ENCODE measurements at regions not wholly inside any gene's neighbourhood (a gene's known extent, or its start where the extent isn't known, plus 50 kb on each side); places are given as distances from the start of the nearest gene placed in this dataset.

- DNase-seq, result no peak
Observed at GRCh38 chr4:125828346-125828745, 513.6 kb downstream of the FAT4 start.

GRCh38 chr4:125832161-125832560, 517.4 kb downstream of the FAT4 start:
- no peak for DNase-seq

GRCh38 chr4:125836597-125837195, 521.9 kb downstream of the FAT4 start:
- no peak for DNase-seq

DNA sequence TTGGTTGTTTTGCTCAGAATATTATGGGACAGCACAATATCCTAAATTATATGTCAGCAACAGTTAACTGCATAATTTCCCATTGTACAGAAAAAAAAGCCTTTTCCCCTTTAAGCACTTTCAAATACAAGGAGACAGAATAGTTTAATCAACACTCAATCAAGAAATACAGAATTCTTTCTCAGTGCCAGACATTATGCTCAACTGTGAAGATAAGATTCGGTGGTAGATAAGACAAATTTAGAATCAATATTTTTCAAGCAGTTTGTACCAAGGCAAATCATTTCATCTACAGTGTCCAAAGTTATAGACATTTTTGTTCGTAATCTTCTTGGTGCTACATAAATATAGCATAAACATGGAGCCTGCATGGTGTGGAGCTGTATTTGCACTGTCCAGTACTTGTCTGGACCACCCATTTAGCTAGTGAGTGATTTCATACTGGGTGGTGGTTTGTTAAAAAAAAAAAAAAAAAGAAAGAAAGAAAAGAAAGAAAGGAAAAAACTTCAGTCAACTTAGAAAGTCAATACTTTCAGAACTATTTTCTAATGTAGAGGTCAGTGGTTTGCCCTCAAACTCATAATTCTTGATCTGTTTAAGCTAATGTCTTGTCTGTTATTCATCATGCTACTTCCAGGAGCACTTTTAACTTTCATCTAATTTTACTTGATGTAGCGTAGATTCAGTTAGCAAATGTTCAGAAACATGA, 522.9 kb downstream of the FAT4 start:
- DNase-seq, result no peak

GRCh38 chr4:125838202-125838601, 523.4 kb downstream of the FAT4 start:
- DNase-seq, result no peak

GRCh38 chr4:125838924-125839323, 524.2 kb downstream of the FAT4 start:
- DNase-seq, result no peak

DNA sequence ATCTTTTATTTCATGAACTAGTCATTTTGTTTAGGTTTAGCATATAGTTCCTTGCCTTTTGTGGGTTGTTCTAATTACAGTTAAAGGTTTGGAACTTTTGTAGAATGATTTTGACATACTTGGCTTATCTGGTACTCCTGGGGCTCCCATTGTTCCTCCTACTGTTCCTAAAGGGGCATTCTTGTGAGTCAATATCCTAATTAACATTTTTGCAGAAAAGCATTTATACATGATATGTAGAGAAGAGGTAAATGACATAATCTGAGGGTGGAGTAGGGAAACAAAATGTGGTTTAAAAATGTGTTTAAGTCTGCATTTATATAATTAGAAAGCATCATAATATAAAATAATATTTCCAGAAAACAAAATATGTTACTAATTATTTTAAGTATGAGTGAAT, 529.2 kb downstream of the FAT4 start:
- DNase-seq, result no peak

DNA sequence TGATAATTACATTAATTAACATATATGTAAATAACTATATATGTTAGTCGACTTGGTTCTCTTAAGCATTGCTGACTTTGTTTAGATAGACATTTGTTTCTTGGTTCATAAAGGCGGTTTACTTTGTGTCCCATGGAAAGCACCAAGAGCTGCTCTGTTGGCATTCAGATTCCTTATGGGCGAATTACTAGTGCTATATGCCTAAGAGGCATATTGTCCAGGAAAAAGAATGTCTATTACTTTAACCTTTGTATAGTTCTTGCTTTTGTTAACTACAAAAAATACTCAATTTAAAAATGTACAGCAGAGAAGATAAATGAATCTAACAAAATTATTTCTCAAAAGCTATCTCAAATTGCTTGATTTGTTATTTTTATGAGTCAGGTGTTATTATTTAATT, 532.8 kb downstream of the FAT4 start:
- no peak for DNase-seq

- DNase-seq, result no peak
Observed at GRCh38 chr4:125849869-125850268, 535.1 kb downstream of the FAT4 start.

DNA sequence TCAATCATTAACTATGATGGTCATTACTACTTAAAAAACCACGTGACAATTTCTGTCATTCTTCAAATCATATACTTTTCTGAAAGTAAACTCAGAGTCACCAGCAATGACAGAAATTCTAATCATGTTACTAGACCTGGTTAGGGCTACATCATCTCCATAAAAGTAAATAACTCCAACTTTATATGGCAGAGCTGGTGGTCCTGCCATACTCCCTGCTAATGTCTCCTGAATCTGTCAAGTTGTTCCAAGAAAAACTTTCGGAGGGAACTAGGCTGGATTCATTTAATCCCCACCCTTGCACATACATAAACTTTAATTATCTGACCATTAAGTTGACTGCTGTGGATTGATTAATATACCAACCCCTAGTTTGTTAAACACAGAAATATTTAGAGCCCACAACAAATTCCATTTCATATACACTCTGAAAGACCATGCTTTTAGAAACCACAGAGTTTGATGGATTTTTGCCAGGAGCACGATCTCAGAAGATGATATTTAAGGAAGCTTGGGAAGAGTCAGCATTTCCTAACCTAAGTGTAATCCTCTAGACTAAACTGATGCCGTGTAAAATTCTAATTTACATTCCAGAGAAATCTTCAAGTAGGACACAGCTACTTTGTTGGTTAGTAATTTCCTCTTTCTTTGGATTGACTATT, 577.0 kb downstream of the FAT4 start:
- no peak for DNase-seq

GRCh38 chr4:125904802-125905201, 590.0 kb downstream of the FAT4 start:
- no peak for DNase-seq

DNA sequence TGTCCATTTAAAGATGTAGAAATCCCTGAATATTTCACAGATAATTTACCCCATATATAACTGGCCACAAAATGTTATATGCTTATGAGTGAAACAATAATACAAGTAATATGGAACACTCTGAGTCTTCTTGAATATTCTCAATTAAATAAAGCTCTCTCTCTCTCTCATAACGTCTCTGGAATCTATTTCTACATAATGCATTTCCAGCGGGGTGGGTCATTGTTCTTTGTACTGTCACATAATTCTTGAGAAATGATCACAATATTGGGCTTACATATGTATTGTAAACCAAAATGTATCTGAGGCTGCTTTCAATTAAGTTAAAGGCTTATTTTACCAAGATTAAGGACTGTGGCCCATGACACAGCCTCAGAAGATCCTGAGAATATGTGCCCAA, 596.3 kb downstream of the FAT4 start:
- DNase-seq, result no peak

DNA sequence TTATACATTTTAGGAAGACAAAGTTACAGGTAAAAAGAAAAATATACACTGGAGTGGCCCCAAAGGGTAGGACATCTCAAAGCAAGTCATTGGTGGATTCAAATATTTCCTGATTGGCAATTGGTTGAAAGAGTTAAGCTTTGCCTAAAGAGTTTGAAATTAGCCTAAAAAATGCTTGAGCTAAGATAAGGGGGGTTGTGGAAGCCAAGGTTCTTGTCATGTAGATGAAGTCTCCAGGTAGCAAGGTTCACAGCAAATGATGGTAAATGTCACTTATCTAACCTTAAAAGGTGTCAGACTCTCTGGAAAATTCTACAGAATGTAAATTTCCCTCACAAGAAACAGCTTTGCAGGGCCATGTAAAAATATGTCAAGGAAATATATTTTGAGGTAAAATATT, 596.7 kb downstream of the FAT4 start:
- no peak for DNase-seq

DNA sequence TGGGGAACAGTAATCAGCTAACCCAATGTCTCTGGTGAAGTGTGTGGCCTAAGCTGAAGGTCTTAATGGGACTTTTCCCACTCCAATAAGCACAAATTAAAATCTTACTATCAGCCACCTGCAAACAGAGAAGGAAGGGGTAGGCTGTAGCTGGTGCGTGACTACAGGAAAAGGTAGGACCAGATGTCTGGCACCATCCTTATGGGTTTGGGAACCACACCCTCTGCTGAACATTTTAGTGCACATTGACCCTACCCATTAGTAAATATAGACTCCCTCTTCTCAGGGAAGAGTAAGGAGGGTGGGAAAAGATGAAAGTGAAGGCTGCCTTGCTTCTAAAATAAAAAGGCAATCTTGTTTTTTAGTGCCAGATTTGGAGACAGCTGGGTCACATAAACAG, 602.8 kb downstream of the FAT4 start:
- DNase-seq, result no peak

DNA sequence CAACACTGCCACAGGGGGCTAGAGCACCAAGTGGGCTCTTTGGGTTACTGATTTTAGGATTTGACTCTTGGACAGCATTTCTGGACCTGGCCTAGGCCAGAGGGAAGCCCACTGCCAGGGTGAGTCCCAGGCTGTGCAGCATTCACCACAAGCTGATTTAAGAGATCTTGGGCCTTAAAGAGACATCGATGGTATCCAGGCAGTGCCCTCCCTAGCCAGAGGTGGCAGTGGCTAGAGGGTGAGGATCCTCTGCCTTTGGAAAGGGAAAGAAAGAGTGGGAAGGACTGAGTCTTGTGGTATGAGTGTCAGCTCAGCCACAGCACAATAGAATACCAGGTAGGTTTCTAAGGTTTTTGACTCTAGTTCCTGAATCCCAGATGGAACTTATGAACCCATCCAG, 613.9 kb downstream of the FAT4 start:
- DNase-seq, result no peak

- no peak for DNase-seq
Observed at GRCh38 chr4:125938541-125938940, 623.8 kb downstream of the FAT4 start.

- DNase-seq, result no peak
Observed at GRCh38 chr4:125940426-125940825, 625.7 kb downstream of the FAT4 start.

DNA sequence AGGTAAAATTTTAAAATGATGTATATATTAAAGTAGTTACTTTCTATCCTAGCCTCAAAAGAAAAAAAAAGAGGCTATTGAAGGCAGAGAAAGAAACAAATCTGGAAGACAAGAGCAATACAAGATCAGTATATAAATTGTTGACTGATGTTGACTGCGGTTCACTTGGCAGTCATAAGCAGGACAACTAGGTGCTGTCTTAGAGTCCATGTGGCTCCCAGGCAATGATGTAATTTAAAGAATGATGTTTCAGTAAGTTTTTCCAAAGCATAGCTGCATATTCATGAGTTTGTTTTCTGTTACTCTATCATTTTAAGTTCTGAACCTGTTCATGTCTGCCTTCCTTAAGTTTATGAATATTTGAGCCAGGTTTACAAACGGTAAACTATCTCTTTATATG, 630.2 kb downstream of the FAT4 start:
- no peak for DNase-seq

- DNase-seq, result no peak
Observed at GRCh38 chr4:125948021-125948420, 633.3 kb downstream of the FAT4 start.

- no peak for DNase-seq
Observed at GRCh38 chr4:125951261-125951887, 636.6 kb downstream of the FAT4 start.

DNA sequence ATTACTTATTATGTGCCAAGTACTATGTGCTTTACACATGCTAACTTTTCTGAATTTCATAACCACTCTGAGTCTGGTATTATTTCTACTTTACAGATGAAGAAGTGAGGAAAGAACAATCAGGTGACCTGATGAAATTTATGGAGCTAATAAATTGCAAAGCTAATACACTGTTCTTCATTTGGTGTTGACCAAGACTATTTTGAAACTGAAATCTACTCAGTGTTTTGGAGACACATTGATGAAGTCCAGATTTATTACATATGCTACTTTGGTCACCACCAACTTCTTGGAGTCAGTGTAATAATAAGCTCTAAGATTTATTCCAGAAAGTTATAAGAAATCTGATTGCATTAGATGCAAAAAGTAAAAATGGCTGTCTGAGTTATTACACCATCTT, 637.9 kb downstream of the FAT4 start:
- DNase-seq, result no peak

- DNase-seq, result no peak
Observed at GRCh38 chr4:125956276-125956675, 641.5 kb downstream of the FAT4 start.

- DNase-seq, result no peak
Observed at GRCh38 chr4:125958519-125958918, 643.8 kb downstream of the FAT4 start.

DNA sequence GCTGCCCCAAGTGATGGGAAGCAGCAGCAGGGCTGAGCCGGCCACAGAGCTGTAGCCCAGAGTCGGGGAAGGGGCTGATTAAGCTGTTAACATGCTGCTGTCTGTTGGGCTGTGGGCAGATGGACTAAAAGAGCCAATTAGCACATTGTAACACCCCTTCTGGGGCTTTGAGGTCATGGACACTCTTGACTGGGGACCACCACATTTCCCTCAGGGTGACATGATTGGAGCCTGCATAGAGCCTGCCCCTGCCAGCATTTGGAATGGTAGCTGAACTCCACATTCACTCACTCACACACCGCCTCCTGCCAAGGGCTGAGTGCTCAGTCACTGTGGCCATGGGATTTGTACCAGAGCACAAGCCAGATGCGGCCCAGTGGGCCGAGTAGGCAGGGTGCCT, 646.9 kb downstream of the FAT4 start:
- DNase-seq, result no peak

All from NCI-H1694 treated with DMSO at 0.1 percent for 48 hours (cell line).